Body of pancreas (tissue), 4 donors: ENCODE measurements at regions not wholly inside any gene's neighbourhood (a gene's known extent, or its start where the extent isn't known, plus 50 kb on each side); places are given as distances from the start of the nearest gene placed in this dataset.

Experiments
- ATAC-seq: fragments of 150-250 bp; one replicate; pipeline ENCODE4 v1.9.1; 2016
- DNase-seq, 4 donors: peaks; one replicate each; pipeline ENCODE4 v3.0.0-alpha.2; 2019
- H3K27ac ChIP-seq, 4 donors: fragments of 200-600 bp; sonication (generic); 1 replicate in 3 of 4; 2 replicates in 1 of 4; pipeline versions ENCODE4 v1.5.1 to v1.6.1; 2016 to 2019; ENCODE audit warnings: mild to moderate bottlenecking in 1 of 4, mixed read lengths in 1 of 4, moderate library complexity in 1 of 4
- H3K27me3 ChIP-seq, 2 donors: fragments of 200-600 bp; sonication (generic); one replicate each; pipeline ENCODE4 v1.6.0; 2016; ENCODE audit warnings: mild to moderate bottlenecking in 1 of 2
- H3K36me3 ChIP-seq, 2 donors: fragments of 200-600 bp; sonication (generic); replicated peaks in 1 of 2; 2 replicates each; pipeline ENCODE4 v1.5.1; 2016; ENCODE audit warnings: low read depth in 2 of 2; ENCODE audit not compliant: insufficient read depth in 1 of 2
- H3K4me1 ChIP-seq: fragments of 200-600 bp; sonication (generic); one replicate; pipeline ENCODE4 v1.6.0; 2016
- H3K4me3 ChIP-seq, 2 donors: fragments of 200-600 bp; sonication (generic); 1 replicate in 1 of 2; 2 replicates in 1 of 2; pipeline ENCODE4 v1.5.1; 2016 to 2019
- H3K9me3 ChIP-seq, 3 donors: fragments of 200-600 bp; sonication (generic); 1 replicate in 2 of 3; 2 replicates in 1 of 3; pipeline ENCODE4 v1.5.1; 2016
- POLR2A ChIP-seq, 3 donors: fragments of 450-650 bp; IDR thresholded peaks; one replicate each; pipeline ENCODE4 v1.6.1; 2016; ENCODE audit warnings: antibody characterized with exemption in 3 of 3, mild to moderate bottlenecking in 2 of 3
- WGBS, 2 donors: methylation state at CpG; one replicate each; pipeline ENCODE4 v1.1.5; 2017; 5-methylcytosine and 5-hydroxymethylcytosine counted together
- intact Hi-C: fragments of 100-400 bp; cut with DNase I; formaldehyde crosslinking; loops from one replicate; pipeline ENCODE4 v1.15.1; 2023
- TF ChIP-seq, protein P1 (sequence below), 7 experiments: fragments of 450-650 bp in 4 of 7; fragments of 200-600 bp in 3 of 7; sonication (generic) in 3 of 7; IDR thresholded peaks; one replicate each; pipeline ENCODE4 v1.5.1; 2016 to 2019; ENCODE audit warnings: antibody characterized with exemption in 7 of 7

DNA sequence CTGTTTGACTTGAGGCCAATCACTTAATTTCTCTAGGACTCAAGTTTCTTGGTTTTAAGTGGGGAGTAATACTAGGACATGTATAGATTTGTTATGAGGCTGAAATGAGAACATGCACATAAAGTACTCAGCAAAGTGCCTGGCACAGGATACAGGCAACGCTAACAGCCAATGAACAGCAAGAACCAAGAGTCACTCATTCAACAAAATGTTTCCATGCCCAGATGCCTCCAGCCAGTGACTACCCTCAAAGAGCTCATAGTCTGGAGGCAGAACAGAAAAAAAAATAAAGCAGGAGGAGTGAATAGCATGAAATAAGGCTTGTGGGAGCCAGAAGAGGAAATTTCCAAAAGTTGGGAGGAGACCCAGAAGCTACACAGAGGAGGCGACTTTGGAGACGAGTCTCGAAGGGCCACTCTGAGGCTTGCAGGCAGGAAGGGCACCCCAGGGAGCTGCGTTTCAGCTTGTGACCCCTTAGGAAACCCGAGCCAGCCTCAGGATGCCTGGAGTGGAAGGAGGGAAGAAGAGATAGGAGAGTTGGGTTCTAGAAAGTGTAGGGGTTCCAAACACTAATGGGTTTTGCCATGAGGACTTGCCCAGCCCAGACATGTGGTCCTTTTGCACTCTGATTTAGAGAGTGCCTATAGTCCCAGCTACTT, 70.0 kb downstream of the CXCL12 start:
- H3K27ac ChIP-seq = no peak overlapping the region
- WGBS, 2 donors = 92 to 96% methylated on average over 6 of the region's 6 CpGs
- ATAC-seq (no peak), DNase-seq (no peak)
- TF ChIP-seq, protein P1, sequence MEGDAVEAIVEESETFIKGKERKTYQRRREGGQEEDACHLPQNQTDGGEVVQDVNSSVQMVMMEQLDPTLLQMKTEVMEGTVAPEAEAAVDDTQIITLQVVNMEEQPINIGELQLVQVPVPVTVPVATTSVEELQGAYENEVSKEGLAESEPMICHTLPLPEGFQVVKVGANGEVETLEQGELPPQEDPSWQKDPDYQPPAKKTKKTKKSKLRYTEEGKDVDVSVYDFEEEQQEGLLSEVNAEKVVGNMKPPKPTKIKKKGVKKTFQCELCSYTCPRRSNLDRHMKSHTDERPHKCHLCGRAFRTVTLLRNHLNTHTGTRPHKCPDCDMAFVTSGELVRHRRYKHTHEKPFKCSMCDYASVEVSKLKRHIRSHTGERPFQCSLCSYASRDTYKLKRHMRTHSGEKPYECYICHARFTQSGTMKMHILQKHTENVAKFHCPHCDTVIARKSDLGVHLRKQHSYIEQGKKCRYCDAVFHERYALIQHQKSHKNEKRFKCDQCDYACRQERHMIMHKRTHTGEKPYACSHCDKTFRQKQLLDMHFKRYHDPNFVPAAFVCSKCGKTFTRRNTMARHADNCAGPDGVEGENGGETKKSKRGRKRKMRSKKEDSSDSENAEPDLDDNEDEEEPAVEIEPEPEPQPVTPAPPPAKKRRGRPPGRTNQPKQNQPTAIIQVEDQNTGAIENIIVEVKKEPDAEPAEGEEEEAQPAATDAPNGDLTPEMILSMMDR (IDR thresholded peaks at IDR 0.05) = no peak
- TF ChIP-seq POLR2A (IDR thresholded peaks at IDR 0.05) = no peak
- H3K4me3 ChIP-seq = no peak overlapping the region
- H3K27me3 ChIP-seq = no peaks in the 10 kb centered on the region
- H3K4me1 ChIP-seq = peaks cover 10% of the 10 kb centered on the region
- no peaks in the 10 kb centered on the region for H3K36me3 ChIP-seq
- H3K9me3 ChIP-seq = no peaks in the 10 kb centered on the region
- intact Hi-C loops = loop anchor here (5.0 to 10.0 kb wide), 2 partner anchors 70 to 638 kb away; partner anchors contain the start of gene CXCL12

DNA sequence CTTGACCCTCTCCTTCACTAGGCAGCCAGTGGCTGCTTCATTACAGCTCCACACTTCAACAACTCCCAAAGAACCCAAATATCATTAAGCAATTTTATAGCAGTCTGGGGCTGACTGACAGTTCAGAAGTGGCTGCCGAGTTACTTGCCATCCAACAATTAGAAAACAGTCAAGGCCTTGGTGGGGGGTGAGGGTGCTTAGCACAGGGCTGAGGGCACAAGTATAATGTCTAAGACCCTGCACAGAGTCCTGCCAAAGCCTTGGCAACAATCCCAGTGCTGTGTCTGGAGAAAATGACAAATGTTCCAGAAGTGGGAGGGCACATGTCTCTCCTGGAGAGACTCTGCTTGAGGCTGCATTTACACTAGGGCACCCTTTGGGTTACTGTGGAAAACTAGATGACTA, 71.1 kb downstream of the CXCL12 start:
- H3K4me1 ChIP-seq = peaks cover 10% of the 10 kb centered on the region
- H3K27me3 ChIP-seq = no peaks in the 10 kb centered on the region
- ATAC-seq (no peak), DNase-seq (no peak)
- 62 to 72% methylated on average over 1 of the region's 1 CpG for WGBS, 2 donors
- intact Hi-C loops = loop anchor here (5.0 to 10.0 kb wide), 2 partner anchors 71 to 636 kb away; partner anchors contain the start of gene CXCL12
- TF ChIP-seq POLR2A (IDR thresholded peaks at IDR 0.05) = no peak
- TF ChIP-seq, protein P1 (IDR thresholded peaks at IDR 0.05) = no peak
- no peak overlapping the region for H3K27ac ChIP-seq
- no peak overlapping the region for H3K4me3 ChIP-seq
- H3K9me3 ChIP-seq = no peaks in the 10 kb centered on the region
- no peaks in the 10 kb centered on the region for H3K36me3 ChIP-seq

DNA sequence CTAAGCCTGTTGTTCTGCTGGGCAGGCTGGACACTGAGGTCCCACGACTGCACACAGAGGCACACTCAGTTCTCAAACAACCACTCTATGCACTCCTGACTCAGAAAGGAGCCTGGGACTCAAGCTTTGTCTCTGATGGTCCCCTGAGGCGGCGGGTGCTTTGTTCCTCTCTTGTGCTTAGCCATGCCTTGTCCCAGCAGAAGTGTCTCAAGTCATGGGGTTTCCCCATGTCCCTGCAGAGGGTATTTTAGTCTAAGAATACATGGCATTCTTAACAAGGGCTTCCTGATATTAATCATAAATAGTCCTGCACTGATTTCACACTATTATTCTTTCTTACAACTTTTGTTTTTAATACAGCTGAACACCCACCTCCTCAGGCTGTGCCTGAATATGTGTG, 72.5 kb downstream of the CXCL12 start:
- intact Hi-C loops = loop anchor here (5.0 to 10.0 kb wide), 2 partner anchors 72 to 635 kb away; partner anchors contain the start of gene CXCL12
- no peak for ATAC-seq
- WGBS, 2 donors = 65 to 83% methylated on average over 3 of the region's 3 CpGs
- Histone ChIP-seq H3K4me1 (peaks cover 10% of the 10 kb centered on the region), H3K9me3 (no peaks in the 10 kb centered on the region), H3K27me3 (no peaks in the 10 kb centered on the region), H3K36me3 (no peaks in the 10 kb centered on the region), H3K4me3 (no peak overlapping the region), H3K27ac (no peak overlapping the region)
- no peak for DNase-seq
- TF ChIP-seq POLR2A (IDR thresholded peaks at IDR 0.05) = no peak
- TF ChIP-seq, protein P1 (IDR thresholded peaks at IDR 0.05) = no peak

DNA sequence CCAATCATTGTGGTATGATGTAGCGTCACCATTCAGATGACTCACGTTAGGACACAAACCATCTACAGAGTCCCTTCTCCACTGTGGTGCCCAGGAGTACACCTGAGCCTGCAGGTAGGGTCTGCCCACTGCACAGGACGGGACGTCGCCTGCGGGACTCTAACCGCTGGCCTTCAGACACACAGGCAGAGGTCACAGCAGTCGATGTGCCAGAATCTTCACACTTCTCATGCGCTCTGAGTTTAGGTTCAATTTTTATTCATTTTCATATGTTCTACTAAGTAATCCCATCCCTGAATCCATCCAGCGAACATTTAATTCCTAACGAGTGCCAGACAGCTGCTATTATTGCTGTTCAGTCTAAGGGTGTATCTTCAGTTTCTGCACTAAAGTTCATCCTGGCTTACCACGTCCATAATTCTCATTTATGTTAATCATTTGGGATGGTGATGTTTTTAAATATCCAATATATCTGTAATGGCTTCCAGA, 73.3 kb downstream of the CXCL12 start:
- WGBS, 2 donors = 70 to 83% methylated on average over 12 of the region's 12 CpGs
- peak overlapping the region in 1 of 4 donors; percentile 21 for H3K27ac ChIP-seq
- H3K9me3 ChIP-seq = no peaks in the 10 kb centered on the region
- H3K4me3 ChIP-seq = no peak overlapping the region
- ATAC-seq (no peak), DNase-seq (no peak)
- H3K4me1 ChIP-seq = peaks cover 10% of the 10 kb centered on the region
- intact Hi-C loops = loop anchor here (5.0 to 10.0 kb wide), 2 partner anchors 73 to 634 kb away; partner anchors contain the start of gene CXCL12
- H3K36me3 ChIP-seq = no peaks in the 10 kb centered on the region
- H3K27me3 ChIP-seq = no peaks in the 10 kb centered on the region
- no peak for TF ChIP-seq POLR2A (IDR thresholded peaks at IDR 0.05)
- TF ChIP-seq, protein P1 (IDR thresholded peaks at IDR 0.05) = no peak
